HCT116 (cell line): ENCODE measurements at regions not wholly inside any gene's neighbourhood (a gene's known extent, or its start where the extent isn't known, plus 50 kb on each side); places are given as distances from the start of the nearest gene placed in this dataset.
"Not testable (repeated sequence)": the region's sequence is repeated elsewhere in the genome, so short reads cannot be mapped to it uniquely, and the experiment has no call there.

Experiments used
- CTCF ChIP-seq, 3 experiments: fragments of 200-600 bp in 1 of 3; sonication (generic) in 1 of 3; IDR thresholded peaks in 2 of 3; conservative IDR thresholded peaks in 1 of 3; 2 replicates each; pipeline ENCODE4 v1.5.1; 2012 to 2017; ENCODE audit warnings: low read depth in 2 of 3, low read length in 2 of 3, antibody characterized with exemption in 1 of 3, borderline replicate concordance in 1 of 3, control low read depth in 1 of 3, mild to moderate bottlenecking in 1 of 3, mixed read lengths in 1 of 3, mixed run types in 1 of 3, moderate library complexity in 1 of 3; ENCODE audit not compliant: insufficient read depth in 1 of 3
- JUND ChIP-seq: IDR thresholded peaks from 2 replicates; pipeline ENCODE4 v1.6.1; 2012
- POLR2A ChIP-seq: IDR thresholded peaks from 2 replicates; pipeline ENCODE4 v1.7.0; 2011; ENCODE audit warnings: borderline replicate concordance; ENCODE audit not compliant: insufficient read depth, insufficient read length; ENCODE audit errors: extremely low read depth
- POLR2AphosphoS5 ChIP-seq: IDR thresholded peaks from 2 replicates; pipeline ENCODE4 v1.6.1; 2011; ENCODE audit warnings: mild to moderate bottlenecking, low read depth, low read length, moderate library complexity
- SRF ChIP-seq: IDR thresholded peaks from 2 replicates; pipeline ENCODE4 v1.6.1; 2012; ENCODE audit warnings: low read depth
- YY1 ChIP-seq: IDR thresholded peaks from 2 replicates; pipeline ENCODE4 v1.6.1; 2011; ENCODE audit warnings: low read length, low read depth, moderate library complexity, mild to moderate bottlenecking; ENCODE audit not compliant: insufficient replicate concordance; ENCODE audit errors: extremely low read depth

GRCh38 chr1:104061637-104062036, 311.9 kb downstream of the AMY1C start:
- TF ChIP-seq POLR2AphosphoS5; SRF; CTCF (IDR thresholded peaks at IDR 0.05 in 2 of 3, conservative IDR thresholded peaks at IDR 0.05 in 1 of 3; ENCODE audit: borderline replicate concordance in 1 of 3, insufficient read depth in 1 of 3, low read depth in 2 of 3, low read length in 2 of 3); JUND; YY1; POLR2A: not testable (repeated sequence)
